ENCODE measurements at regions not wholly inside any gene's neighbourhood (a gene's known extent, or its start where the extent isn't known, plus 50 kb on each side); places are given as distances from the start of the nearest gene placed in this dataset.

DNA sequence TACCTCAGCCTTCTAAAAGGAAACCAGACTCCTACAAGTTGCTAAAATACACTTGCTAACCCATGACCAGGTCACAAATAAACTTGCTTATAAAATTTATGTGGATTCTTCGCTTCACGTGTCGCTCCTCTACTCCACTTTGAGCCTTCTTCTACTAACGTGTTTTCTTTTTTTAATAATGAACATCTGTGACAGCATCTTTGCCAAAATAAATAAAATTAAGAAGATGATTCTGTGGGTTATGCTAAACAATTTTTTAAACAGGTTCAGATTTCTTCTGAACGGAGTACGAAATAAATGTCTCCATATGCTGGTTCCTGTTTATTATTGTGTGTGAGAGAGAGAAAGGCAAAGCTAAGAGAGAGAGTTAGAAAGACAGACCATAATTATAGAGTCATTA is 735.8 kb downstream of the LTN1 start:
- TF ChIP-seq CTCF (IDR thresholded peaks at IDR 0.05), result no peak
- Histone ChIP-seq H3K27me3 (ENCODE audit: insufficient read depth in 3 of 3, low read length in 2 of 3) (no peaks in the 10 kb centered on the region), H3K27ac (no peak overlapping the region), H3K9me3 (no peaks in the 10 kb centered on the region), H3K4me1 (no peaks in the 10 kb centered on the region), H3K36me3 (ENCODE audit: insufficient read depth in 1 of 2, low read depth in 1 of 2) (no peaks in the 10 kb centered on the region), H3K4me3 (no peak overlapping the region)
- ATAC-seq (no peak), DNase-seq (no peak)
- 70 to 74% (median 72%) methylated on average over 6 of the region's 6 CpGs for WGBS, 3 donors
- intact Hi-C loops (cut with DNase I), result no loop called here

GRCh38 chr21:28256420-28256831 is 736.3 kb downstream of the LTN1 start:
- ATAC-seq (no peak), DNase-seq (no peak)
- intact Hi-C loops (cut with DNase I), result no loop called here
- Histone ChIP-seq H3K36me3 (ENCODE audit: insufficient read depth in 1 of 2, low read depth in 1 of 2) (no peaks in the 10 kb centered on the region), H3K4me1 (no peaks in the 10 kb centered on the region), H3K27me3 (ENCODE audit: insufficient read depth in 3 of 3, low read length in 2 of 3) (no peaks in the 10 kb centered on the region), H3K4me3 (no peak overlapping the region), H3K9me3 (no peaks in the 10 kb centered on the region), H3K27ac (no peak overlapping the region)
- WGBS, 3 donors, result 21 to 53% (median 37%) methylated on average over 1 of the region's 1 CpG
- no peak for TF ChIP-seq CTCF (IDR thresholded peaks at IDR 0.05)

- H3K27me3 ChIP-seq (ENCODE audit: insufficient read depth in 3 of 3, low read length in 2 of 3), result no peaks in the 10 kb centered on the region
- no peaks in the 10 kb centered on the region for H3K4me1 ChIP-seq
- no peaks in the 10 kb centered on the region for H3K36me3 ChIP-seq (ENCODE audit: insufficient read depth in 1 of 2, low read depth in 1 of 2)
- H3K4me3 ChIP-seq, result no peak overlapping the region
- no peaks in the 10 kb centered on the region for H3K9me3 ChIP-seq
- H3K27ac ChIP-seq, result no peak overlapping the region
- DNase-seq, result no peak
- TF ChIP-seq CTCF (IDR thresholded peaks at IDR 0.05), result no peak
- no peak for ATAC-seq
- intact Hi-C loops (cut with DNase I), result no loop called here
- WGBS, 3 donors, result 93 to 97% (median 96%) methylated on average over 5 of the region's 5 CpGs
Observed at GRCh38 chr21:28253961-28254360, 738.7 kb downstream of the LTN1 start.

DNA sequence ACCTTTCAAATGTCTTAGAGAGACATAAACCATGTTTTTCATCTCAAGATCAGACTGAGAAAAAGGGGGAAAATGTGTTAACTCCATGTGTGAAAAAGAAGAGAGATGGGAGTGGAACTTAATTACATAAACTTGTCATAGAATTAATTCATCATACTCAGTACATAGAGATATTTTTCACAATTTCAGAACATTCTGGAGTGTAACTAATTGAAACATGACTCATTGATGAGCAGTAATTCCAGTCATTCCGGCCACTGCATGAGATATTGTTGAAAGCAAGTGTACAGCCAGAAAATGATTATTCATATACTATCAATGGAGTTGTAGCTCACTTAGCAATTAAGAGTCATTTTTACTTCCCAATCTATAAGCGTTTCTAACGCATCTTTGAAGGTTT is 739.3 kb downstream of the LTN1 start:
- WGBS, 3 donors, result 76 to 91% (median 83%) methylated on average over 3 of the region's 3 CpGs
- DNase-seq (no peak), ATAC-seq (no peak)
- Histone ChIP-seq H3K36me3 (ENCODE audit: insufficient read depth in 1 of 2, low read depth in 1 of 2) (no peaks in the 10 kb centered on the region), H3K27ac (no peak overlapping the region), H3K4me3 (no peak overlapping the region), H3K9me3 (no peaks in the 10 kb centered on the region), H3K4me1 (no peaks in the 10 kb centered on the region), H3K27me3 (ENCODE audit: insufficient read depth in 3 of 3, low read length in 2 of 3) (no peaks in the 10 kb centered on the region)
- intact Hi-C loops (cut with DNase I), result no loop called here
- TF ChIP-seq CTCF (IDR thresholded peaks at IDR 0.05), result no peak

GRCh38 chr21:28252928-28253327 is 739.7 kb downstream of the LTN1 start:
- Histone ChIP-seq H3K4me1 (no peaks in the 10 kb centered on the region), H3K27ac (no peak overlapping the region), H3K27me3 (ENCODE audit: insufficient read depth in 3 of 3, low read length in 2 of 3) (no peaks in the 10 kb centered on the region), H3K36me3 (ENCODE audit: insufficient read depth in 1 of 2, low read depth in 1 of 2) (no peaks in the 10 kb centered on the region), H3K4me3 (no peak overlapping the region), H3K9me3 (no peaks in the 10 kb centered on the region)
- TF ChIP-seq CTCF (IDR thresholded peaks at IDR 0.05), result no peak
- intact Hi-C loops (cut with DNase I), result no loop called here
- no peak for ATAC-seq
- 64 to 82% (median 74%) methylated on average over 2 of the region's 2 CpGs for WGBS, 3 donors
- no peak for DNase-seq

All from psoas muscle (tissue), 7 donors.